ENCODE measurements at regions not wholly inside any gene's neighbourhood (a gene's known extent, or its start where the extent isn't known, plus 50 kb on each side); places are given as distances from the start of the nearest gene placed in this dataset.

DNA sequence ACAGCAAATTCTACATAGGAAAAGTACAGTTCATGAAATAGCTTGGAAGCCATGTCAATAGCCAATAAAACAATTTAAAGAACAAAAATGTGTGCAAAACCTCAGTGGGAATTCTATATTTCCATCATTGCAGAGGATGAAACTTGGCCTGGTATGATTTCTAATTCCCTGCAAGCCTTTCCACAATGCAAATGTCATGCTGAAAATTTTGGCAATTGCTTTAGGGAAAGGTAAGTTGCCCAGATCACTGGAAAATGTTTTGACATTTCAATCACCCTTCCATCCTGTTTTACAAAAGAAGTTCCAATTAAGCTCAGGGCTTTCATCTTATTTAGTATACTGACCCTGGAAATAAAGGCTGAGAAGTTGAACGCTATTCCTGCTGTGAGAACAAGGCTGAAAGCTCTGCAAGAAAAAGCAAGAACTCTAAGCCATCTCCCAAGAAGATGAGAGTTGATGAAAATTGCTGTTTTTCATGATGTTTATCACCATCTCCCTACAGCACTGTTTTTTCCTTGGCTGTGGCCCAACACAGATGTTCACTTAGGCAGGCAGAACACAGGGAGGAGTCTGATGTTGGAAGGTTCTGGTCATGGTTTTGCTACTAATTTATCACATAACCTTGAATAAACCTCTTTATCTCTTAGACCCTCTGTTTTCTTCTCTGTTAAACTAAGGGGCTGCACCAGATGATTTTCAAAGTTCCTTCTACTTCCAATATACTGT lies 263.7 kb downstream of the KCTD12 start:
- no peak for TF ChIP-seq CHD2 (IDR thresholded peaks at IDR 0.05; ENCODE audit: low read length)
- no peak for TF ChIP-seq RFX5 (IDR thresholded peaks at IDR 0.05; ENCODE audit: borderline replicate concordance, low read depth, low read length)
- TF ChIP-seq, protein P1, sequence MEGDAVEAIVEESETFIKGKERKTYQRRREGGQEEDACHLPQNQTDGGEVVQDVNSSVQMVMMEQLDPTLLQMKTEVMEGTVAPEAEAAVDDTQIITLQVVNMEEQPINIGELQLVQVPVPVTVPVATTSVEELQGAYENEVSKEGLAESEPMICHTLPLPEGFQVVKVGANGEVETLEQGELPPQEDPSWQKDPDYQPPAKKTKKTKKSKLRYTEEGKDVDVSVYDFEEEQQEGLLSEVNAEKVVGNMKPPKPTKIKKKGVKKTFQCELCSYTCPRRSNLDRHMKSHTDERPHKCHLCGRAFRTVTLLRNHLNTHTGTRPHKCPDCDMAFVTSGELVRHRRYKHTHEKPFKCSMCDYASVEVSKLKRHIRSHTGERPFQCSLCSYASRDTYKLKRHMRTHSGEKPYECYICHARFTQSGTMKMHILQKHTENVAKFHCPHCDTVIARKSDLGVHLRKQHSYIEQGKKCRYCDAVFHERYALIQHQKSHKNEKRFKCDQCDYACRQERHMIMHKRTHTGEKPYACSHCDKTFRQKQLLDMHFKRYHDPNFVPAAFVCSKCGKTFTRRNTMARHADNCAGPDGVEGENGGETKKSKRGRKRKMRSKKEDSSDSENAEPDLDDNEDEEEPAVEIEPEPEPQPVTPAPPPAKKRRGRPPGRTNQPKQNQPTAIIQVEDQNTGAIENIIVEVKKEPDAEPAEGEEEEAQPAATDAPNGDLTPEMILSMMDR (IDR thresholded peaks at IDR 0.05; ENCODE audit: control extremely low read depth in 1 of 3, insufficient read depth in 1 of 3, low read depth in 1 of 3, low read length in 3 of 3): no peak
- no peak for TF ChIP-seq SIRT6 (IDR thresholded peaks at IDR 0.05; ENCODE audit: low read length)
- TF ChIP-seq JUND (IDR thresholded peaks at IDR 0.05; ENCODE audit: low read length): no peak
- no peak for TF ChIP-seq POLR2AphosphoS5 (IDR thresholded peaks at IDR 0.05; ENCODE audit: low read depth, low read length)
- no peak for TF ChIP-seq SIN3A (conservative IDR thresholded peaks at IDR 0.05 in 1 of 2, IDR thresholded peaks at IDR 0.05 in 1 of 2; ENCODE audit: low read depth in 1 of 2, low read length in 2 of 2)
- no peak for TF ChIP-seq HDAC2 (IDR thresholded peaks at IDR 0.05; ENCODE audit: borderline replicate concordance in 1 of 2, low read depth in 2 of 2, low read length in 2 of 2)
- no peak for TF ChIP-seq POLR2A (IDR thresholded peaks at IDR 0.05; ENCODE audit: control extremely low read depth in 1 of 2, low read depth in 2 of 2, low read length in 2 of 2)
- no peak for TF ChIP-seq EZH2 (IDR thresholded peaks at IDR 0.05; ENCODE audit: low read depth, low read length, severe bottlenecking)
- no peak for TF ChIP-seq GABPA (IDR thresholded peaks at IDR 0.05; ENCODE audit: borderline replicate concordance, insufficient read depth, low read length)
- no peak for TF ChIP-seq TBP (IDR thresholded peaks at IDR 0.05; ENCODE audit: low read depth, low read length)
- no peak for TF ChIP-seq TAF1 (IDR thresholded peaks at IDR 0.05; ENCODE audit: low read depth, low read length)
- no peak for TF ChIP-seq MAX (IDR thresholded peaks at IDR 0.05)

All from H1 (cell line).